Panc1 (cell line): ENCODE measurements at regions not wholly inside any gene's neighbourhood (a gene's known extent, or its start where the extent isn't known, plus 50 kb on each side); places are given as distances from the start of the nearest gene placed in this dataset.

ENCODE experiments used
- ATAC-seq: fragments of 200-7000 bp; cut with Tn5 transposase; 2 replicates; pipeline ENCODE4 v1.9.1; 2020; ENCODE audit warnings: mild to moderate bottlenecking, moderate library complexity
- BruUV-seq: library from RNA; stranded (reverse); fragments of 400-500 nt; replicated peaks from 2 replicates; lab custom pipeline; 2021; lab: Mats Ljungman, UMichigan
- CTCF ChIA-PET: fragments of 300-600 bp; sonication (Branson Sonifier 250); formaldehyde crosslinking; loops from one replicate; lab custom pipeline; 2022; ENCODE audit warnings: antibody characterized with exemption; lab: Charles Lee
- POLR2A ChIA-PET: fragments of 300-600 bp; sonication (Branson Sonifier 250); formaldehyde crosslinking; loops from one replicate; lab custom pipeline; 2022; ENCODE audit warnings: antibody characterized with exemption; lab: Charles Lee
- DNase-seq: peaks from one replicate; pipeline ENCODE4 v3.0.0-alpha.2; 2010; ENCODE audit warnings: low read depth, low spot score
- H3K27ac ChIP-seq: 2 replicates; pipeline ENCODE4 v1.5.1; 2011; ENCODE audit warnings: mild to moderate bottlenecking, low read length, inconsistent platforms
- H3K27me3 ChIP-seq: fragments of 200-500 bp; sonication (Bioruptor generic); 2 replicates; pipeline ENCODE4 v1.6.0; 2014; ENCODE audit warnings: low read length, inconsistent platforms; ENCODE audit not compliant: control insufficient read depth, insufficient read depth
- H3K36me3 ChIP-seq: fragments of 200-500 bp; sonication (Bioruptor generic); 2 replicates; pipeline ENCODE4 v1.5.1; 2014; ENCODE audit warnings: inconsistent platforms, mild to moderate bottlenecking, low read length, moderate library complexity; ENCODE audit not compliant: control insufficient read depth, insufficient read depth
- H3K4me1 ChIP-seq: 2 replicates; pipeline ENCODE4 v1.5.1; 2011; ENCODE audit warnings: inconsistent platforms, mild to moderate bottlenecking, low read length, moderate library complexity; ENCODE audit not compliant: control insufficient read depth, insufficient read depth
- H3K4me3 ChIP-seq, 2 experiments: 2 replicates each; pipeline ENCODE4 v1.5.1; 2011 to 2012; ENCODE audit warnings: low read depth in 2 of 2, low read length in 2 of 2, mild to moderate bottlenecking in 2 of 2, inconsistent platforms in 1 of 2, moderate library complexity in 1 of 2
- H3K9me3 ChIP-seq: fragments of 200-500 bp; sonication (Bioruptor generic); 2 replicates; pipeline ENCODE4 v1.5.1; 2014; ENCODE audit warnings: low read depth, mild to moderate bottlenecking, inconsistent platforms, low read length, moderate library complexity; ENCODE audit not compliant: control insufficient read depth, insufficient read depth
- POLR2AphosphoS5 ChIP-seq: IDR thresholded peaks from 2 replicates; pipeline ENCODE4 v1.6.1; 2012; ENCODE audit warnings: mild to moderate bottlenecking, low read depth, low read length, moderate library complexity
- SIN3A ChIP-seq: IDR thresholded peaks from 2 replicates; pipeline ENCODE4 v1.6.1; 2012; ENCODE audit warnings: low read depth, mild to moderate bottlenecking, low read length, moderate library complexity, borderline replicate concordance; ENCODE audit not compliant: insufficient read depth
- TCF7L2 ChIP-seq: IDR thresholded peaks from 2 replicates; pipeline ENCODE4 v1.6.1; 2011; ENCODE audit warnings: mild to moderate bottlenecking, low read depth, low read length, inconsistent platforms
- in situ Hi-C: cut with HindIII; loops from 2 replicates; pipeline ENCODE4 v1.10.0; 2016; ENCODE audit warnings: low sequenced_read_pairs, low pct_unique_long_range_greater_than_20kb
- intact Hi-C: fragments of 100-400 bp; cut with micrococcal nuclease; formaldehyde crosslinking; loops from one replicate; pipeline ENCODE4 v1.10.0; 2022; ENCODE audit not compliant: unreplicated experiment
- TF ChIP-seq, protein P1 (sequence below): fragments of 450-650 bp; IDR thresholded peaks from 2 replicates; pipeline ENCODE4 v1.5.1; 2017; ENCODE audit warnings: mild to moderate bottlenecking
- TF ChIP-seq, protein P2 (sequence below), 2 experiments: IDR thresholded peaks; 2 replicates each; pipeline ENCODE4 v1.6.1; 2011 to 2012; ENCODE audit warnings: low read depth in 2 of 2, control low read depth in 1 of 2, low read length in 1 of 2, mild to moderate bottlenecking in 1 of 2, moderate library complexity in 1 of 2; ENCODE audit not compliant: insufficient read depth in 1 of 2

DNA sequence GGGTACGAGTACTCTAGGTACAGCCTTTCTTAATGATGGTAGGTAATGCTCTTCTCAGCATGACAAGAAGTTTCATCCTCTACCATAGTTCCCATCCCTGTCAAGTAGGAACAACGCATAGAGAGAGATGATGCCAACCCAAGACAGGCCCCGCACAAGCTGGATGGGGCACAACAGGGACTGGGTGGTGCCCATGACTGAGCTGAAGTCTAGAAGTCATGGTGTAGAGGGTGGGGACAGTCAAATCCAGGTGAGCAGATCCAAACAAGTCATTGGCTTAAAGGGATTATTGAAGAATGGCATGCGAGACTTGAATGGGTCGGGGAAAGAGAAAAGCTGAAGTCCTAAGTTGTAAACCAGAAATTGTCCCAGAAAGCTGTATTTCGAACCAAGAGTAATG, 84.2 kb upstream of the MDM1 start:
- Histone ChIP-seq H3K27me3 (no peaks in the 10 kb centered on the region), H3K4me3 (no peak overlapping the region), H3K4me1 (peaks cover 17% of the 10 kb centered on the region), H3K27ac (peak overlapping the region; percentile 15; the same call in 1 of the 2 replicates), H3K9me3 (no peaks in the 10 kb centered on the region), H3K36me3 (no peaks in the 10 kb centered on the region)
- DNase-seq, result no peak
- BruUV-seq, result no TSS peak
- ChIA-PET CTCF (no interaction called here), POLR2A (no interaction called here)
- TF ChIP-seq SIN3A (no peak), POLR2AphosphoS5 (no peak), TCF7L2 (no peak)
- TF ChIP-seq, protein P1, sequence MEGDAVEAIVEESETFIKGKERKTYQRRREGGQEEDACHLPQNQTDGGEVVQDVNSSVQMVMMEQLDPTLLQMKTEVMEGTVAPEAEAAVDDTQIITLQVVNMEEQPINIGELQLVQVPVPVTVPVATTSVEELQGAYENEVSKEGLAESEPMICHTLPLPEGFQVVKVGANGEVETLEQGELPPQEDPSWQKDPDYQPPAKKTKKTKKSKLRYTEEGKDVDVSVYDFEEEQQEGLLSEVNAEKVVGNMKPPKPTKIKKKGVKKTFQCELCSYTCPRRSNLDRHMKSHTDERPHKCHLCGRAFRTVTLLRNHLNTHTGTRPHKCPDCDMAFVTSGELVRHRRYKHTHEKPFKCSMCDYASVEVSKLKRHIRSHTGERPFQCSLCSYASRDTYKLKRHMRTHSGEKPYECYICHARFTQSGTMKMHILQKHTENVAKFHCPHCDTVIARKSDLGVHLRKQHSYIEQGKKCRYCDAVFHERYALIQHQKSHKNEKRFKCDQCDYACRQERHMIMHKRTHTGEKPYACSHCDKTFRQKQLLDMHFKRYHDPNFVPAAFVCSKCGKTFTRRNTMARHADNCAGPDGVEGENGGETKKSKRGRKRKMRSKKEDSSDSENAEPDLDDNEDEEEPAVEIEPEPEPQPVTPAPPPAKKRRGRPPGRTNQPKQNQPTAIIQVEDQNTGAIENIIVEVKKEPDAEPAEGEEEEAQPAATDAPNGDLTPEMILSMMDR, result no peak
- TF ChIP-seq, protein P2, sequence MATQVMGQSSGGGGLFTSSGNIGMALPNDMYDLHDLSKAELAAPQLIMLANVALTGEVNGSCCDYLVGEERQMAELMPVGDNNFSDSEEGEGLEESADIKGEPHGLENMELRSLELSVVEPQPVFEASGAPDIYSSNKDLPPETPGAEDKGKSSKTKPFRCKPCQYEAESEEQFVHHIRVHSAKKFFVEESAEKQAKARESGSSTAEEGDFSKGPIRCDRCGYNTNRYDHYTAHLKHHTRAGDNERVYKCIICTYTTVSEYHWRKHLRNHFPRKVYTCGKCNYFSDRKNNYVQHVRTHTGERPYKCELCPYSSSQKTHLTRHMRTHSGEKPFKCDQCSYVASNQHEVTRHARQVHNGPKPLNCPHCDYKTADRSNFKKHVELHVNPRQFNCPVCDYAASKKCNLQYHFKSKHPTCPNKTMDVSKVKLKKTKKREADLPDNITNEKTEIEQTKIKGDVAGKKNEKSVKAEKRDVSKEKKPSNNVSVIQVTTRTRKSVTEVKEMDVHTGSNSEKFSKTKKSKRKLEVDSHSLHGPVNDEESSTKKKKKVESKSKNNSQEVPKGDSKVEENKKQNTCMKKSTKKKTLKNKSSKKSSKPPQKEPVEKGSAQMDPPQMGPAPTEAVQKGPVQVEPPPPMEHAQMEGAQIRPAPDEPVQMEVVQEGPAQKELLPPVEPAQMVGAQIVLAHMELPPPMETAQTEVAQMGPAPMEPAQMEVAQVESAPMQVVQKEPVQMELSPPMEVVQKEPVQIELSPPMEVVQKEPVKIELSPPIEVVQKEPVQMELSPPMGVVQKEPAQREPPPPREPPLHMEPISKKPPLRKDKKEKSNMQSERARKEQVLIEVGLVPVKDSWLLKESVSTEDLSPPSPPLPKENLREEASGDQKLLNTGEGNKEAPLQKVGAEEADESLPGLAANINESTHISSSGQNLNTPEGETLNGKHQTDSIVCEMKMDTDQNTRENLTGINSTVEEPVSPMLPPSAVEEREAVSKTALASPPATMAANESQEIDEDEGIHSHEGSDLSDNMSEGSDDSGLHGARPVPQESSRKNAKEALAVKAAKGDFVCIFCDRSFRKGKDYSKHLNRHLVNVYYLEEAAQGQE (IDR thresholded peaks at IDR 0.05; ENCODE audit: insufficient read depth in 1 of 2, low read depth in 2 of 2, low read length in 1 of 2), result no peak
- in situ Hi-C loops (no loop called here), intact Hi-C loops (no loop called here)
- ATAC-seq, result no peak

DNA sequence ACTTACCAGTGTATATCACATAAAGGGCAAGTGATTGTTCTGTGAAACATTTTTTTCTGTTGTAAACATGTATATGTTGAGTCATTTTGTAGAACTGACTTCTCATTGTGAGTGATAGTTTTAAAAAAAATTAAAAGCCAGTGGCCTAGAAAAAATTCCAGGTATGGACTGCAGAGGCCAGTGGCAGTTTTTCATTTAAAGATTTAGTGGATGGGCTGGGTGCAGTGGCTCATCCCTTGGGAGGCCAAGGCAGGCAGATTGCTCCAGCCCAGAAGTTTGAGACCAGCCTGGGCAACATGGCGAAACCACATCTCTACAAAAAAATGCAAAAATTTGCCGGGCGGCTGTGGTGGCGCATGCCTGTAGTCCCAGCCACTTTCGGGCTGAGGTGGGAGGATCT, 84.7 kb upstream of the MDM1 start:
- Histone ChIP-seq H3K4me1 (peaks cover 18% of the 10 kb centered on the region), H3K4me3 (no peak overlapping the region), H3K27me3 (no peaks in the 10 kb centered on the region), H3K36me3 (no peaks in the 10 kb centered on the region), H3K27ac (peak overlapping the region; percentile 15; the same call in 1 of the 2 replicates), H3K9me3 (no peaks in the 10 kb centered on the region)
- no peak for DNase-seq
- TF ChIP-seq SIN3A, result no peak
- no peak for TF ChIP-seq POLR2AphosphoS5
- TF ChIP-seq, protein P2 (IDR thresholded peaks at IDR 0.05; ENCODE audit: insufficient read depth in 1 of 2, low read depth in 2 of 2, low read length in 1 of 2), result no peak
- TF ChIP-seq, protein P1, result no peak
- TF ChIP-seq TCF7L2, result no peak
- no peak for ATAC-seq
- intact Hi-C loops (no loop called here), in situ Hi-C loops (no loop called here)
- ChIA-PET CTCF (no interaction called here), POLR2A (no interaction called here)
- no TSS peak for BruUV-seq
